ENCODE measurements at regions not wholly inside any gene's neighbourhood (a gene's known extent, or its start where the extent isn't known, plus 50 kb on each side); places are given as distances from the start of the nearest gene placed in this dataset.

GRCh38 chr2:122977580-122977979 is 1047.5 kb upstream of the CNTNAP5 start:
- TF ChIP-seq THAP7 (CRISPR knock-in tag; IDR thresholded peaks at IDR 0.05), result no peak
- TF ChIP-seq MYBL2 (IDR thresholded peaks at IDR 0.05; ENCODE audit: low read depth), result no peak
- no peak for TF ChIP-seq MYBL2 (CRISPR knock-in tag; IDR thresholded peaks at IDR 0.05; ENCODE audit: borderline replicate concordance)
- TF ChIP-seq DIDO1 (tag; IDR thresholded peaks at IDR 0.05; ENCODE audit: low read depth), result no peak
- TF ChIP-seq CTBP1 (IDR thresholded peaks at IDR 0.05; ENCODE audit: borderline replicate concordance), result no peak
- TF ChIP-seq ZNF639 (CRISPR knock-in tag; conservative IDR thresholded peaks at IDR 0.05 in 1 of 2, IDR thresholded peaks at IDR 0.05 in 1 of 2), result no peak
- no peak for TF ChIP-seq ZBTB8A (IDR thresholded peaks at IDR 0.05; ENCODE audit: partially characterized antibody)
